HG03378 (cell line): ENCODE measurements at regions not wholly inside any gene's neighbourhood (a gene's known extent, or its start where the extent isn't known, plus 50 kb on each side); places are given as distances from the start of the nearest gene placed in this dataset.
"Not testable (repeated sequence)": the region's sequence is repeated elsewhere in the genome, so short reads cannot be mapped to it uniquely, and the experiment has no call there.

Source experiments
- ATAC-seq: cut with Tn5 transposase; IDR thresholded peaks from one replicate; pipeline ENCODE4 v1.9.1; 2021; ENCODE audit warnings: mild to moderate bottlenecking, moderate library complexity; ENCODE audit not compliant: unreplicated experiment

GRCh38 chr4:86522349-86522748, 71.8 kb upstream of the PTPN13 start:
- ATAC-seq, result no peak

GRCh38 chr4:86523333-86523732, 70.8 kb upstream of the PTPN13 start:
- ATAC-seq, result no peak

DNA sequence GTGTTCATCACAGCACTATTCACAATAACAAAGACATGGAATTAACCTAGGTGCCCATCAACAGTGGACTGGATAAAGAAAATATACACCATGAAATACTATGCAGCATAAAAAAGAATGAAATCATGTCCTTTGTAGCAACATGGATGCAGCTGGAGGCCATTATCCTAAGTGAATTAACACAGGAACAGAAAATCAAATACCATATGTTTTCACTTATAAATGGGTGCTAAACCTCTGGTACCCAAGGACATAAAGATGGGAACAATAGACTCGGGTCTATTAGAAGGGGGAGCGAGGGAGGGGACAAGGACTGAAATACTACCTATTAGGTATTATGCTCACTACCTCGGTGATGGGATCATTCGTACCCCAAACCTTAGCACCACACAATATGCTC, 66.4 kb upstream of the PTPN13 start:
- not testable (repeated sequence) for ATAC-seq

GRCh38 chr4:86529436-86529835, 64.7 kb upstream of the PTPN13 start:
- no peak for ATAC-seq

DNA sequence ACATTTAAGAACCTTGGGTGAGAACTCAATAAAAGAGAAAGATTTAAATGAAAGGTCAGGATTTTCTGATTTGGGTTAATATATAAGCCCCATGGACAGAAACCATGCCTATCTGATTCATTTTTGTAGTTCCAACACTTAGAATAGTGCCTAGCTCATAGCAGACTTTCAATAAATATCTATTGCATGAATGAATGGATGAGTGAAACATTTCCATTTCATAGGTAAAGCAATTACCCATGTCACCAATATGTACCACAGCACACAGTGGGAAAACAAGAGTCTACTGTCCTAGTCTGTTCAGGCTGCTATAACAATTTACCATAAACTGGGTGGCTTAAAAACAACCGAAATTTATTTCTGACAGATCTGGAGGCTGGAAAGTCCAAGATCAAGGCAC, 63.9 kb upstream of the PTPN13 start:
- peak; percentile 94 for ATAC-seq

- ATAC-seq, result no peak
These were observed 62.7 kb upstream of the PTPN13 start for GRCh38 chr4:86531440-86531839.

GRCh38 chr4:86532851-86533250, 61.3 kb upstream of the PTPN13 start:
- ATAC-seq, result no peak

GRCh38 chr4:86536151-86536550, 58.0 kb upstream of the PTPN13 start:
- no peak for ATAC-seq

GRCh38 chr4:86542319-86543027, 51.6 kb upstream of the PTPN13 start:
- ATAC-seq, result no peak

DNA sequence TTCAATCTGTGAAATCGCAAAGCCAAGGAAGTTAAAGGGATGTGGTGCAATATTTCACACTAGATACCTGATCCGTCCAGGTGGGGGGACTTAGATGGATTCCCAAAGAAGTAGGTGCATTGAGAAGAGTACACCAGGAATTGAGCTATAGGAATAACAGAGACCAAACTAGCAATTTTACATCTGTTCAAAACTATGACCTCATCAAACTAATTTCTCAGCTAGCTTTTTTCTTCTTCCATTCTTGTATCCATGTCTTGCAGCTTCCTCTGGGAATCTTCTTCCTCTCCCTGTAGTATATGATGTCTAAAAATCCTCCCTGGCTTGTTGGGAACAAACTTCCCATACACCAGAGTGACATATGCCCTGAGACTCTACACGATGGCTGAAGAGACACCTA, 51.0 kb upstream of the PTPN13 start:
- ATAC-seq, result no peak

DNA sequence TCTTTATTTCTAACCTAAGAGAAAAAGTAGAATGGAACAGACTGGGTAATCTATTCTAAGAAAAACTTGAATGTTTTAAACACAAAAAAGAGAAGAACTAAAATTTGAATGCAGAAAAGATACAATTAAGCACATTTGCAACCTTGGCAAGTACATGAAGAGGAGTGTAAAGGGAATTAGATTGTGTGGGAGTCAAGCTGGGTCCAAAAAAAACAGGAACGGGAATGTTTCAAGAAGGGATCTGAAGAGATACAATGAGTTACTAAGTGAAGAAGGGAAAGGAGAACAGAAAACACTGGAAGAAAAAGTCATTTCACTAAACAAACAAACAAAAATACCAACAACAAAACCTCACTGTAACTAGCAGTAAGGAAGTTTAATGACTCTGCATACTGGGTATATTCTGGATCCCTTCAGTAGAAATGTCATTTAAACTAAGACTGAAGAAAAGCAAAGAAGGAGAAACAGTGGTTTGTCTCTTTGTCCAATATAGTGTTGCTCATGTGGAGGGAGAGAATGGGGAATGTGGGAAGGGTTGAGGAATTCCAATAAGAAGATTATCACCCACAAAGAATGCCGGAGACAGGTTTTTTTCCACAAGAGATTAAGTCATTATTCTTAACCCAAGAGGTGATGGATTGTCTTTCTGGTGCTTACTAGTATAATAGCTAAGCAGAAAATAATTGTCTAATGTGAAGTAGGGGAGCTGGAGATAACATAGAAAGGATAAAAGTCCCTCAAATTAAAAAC, 50.4 kb upstream of the PTPN13 start:
- no peak for ATAC-seq

DNA sequence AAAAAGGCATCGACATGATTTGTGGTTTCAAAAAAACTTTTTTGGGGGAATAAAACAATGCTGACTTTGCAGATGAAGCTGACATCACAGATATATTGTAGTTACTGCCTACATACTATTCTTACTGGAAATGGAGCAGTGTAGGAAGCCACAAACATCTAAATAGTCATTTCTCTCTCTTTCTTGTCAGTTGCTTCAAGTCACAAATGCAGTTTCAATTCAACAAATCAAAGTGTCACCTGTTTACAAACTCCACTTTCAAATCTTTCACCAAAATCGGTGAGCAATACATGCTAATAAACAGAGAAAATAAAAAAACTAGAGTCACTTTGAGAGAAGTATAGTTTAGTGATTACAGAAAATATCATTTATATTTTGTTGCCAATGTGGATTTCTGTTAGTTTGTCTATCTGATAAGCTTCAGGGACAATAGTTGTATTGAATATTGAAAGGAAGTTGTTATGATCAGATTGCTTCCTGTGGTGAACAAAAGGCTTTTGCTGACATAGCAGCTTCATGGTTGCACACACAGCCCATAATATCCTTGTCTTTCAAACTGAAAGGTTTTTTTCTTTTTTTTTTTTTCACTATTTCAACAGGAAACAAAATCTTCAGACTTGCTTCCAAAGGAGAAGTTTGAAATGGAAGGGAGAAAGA, 49.7 kb upstream of the PTPN13 start:
- ATAC-seq, result peak; percentile 95
